HG02981 (cell line): ENCODE measurements at regions not wholly inside any gene's neighbourhood (a gene's known extent, or its start where the extent isn't known, plus 50 kb on each side); places are given as distances from the start of the nearest gene placed in this dataset.
"Not testable (repeated sequence)": the region's sequence is repeated elsewhere in the genome, so short reads cannot be mapped to it uniquely, and the experiment has no call there.

Experiments used
- ATAC-seq: cut with Tn5 transposase; IDR thresholded peaks from one replicate; pipeline ENCODE4 v1.9.1; 2021; ENCODE audit warnings: mild to moderate bottlenecking, moderate library complexity; ENCODE audit not compliant: unreplicated experiment

- no peak for ATAC-seq
Observed at GRCh38 chr10:10017716-10018115, 1000.0 kb upstream of the CELF2 start.

GRCh38 chr10:10020945-10021344 is 996.7 kb upstream of the CELF2 start:
- no peak for ATAC-seq

GRCh38 chr10:10032991-10033390 is 984.7 kb upstream of the CELF2 start:
- no peak for ATAC-seq

- no peak for ATAC-seq
Observed at GRCh38 chr10:10038348-10038747, 979.3 kb upstream of the CELF2 start.

- ATAC-seq, result no peak
Observed at GRCh38 chr10:10039595-10039994, 978.1 kb upstream of the CELF2 start.

GRCh38 chr10:10043083-10043482 is 974.6 kb upstream of the CELF2 start:
- ATAC-seq, result no peak

GRCh38 chr10:10044922-10045764 is 972.5 kb upstream of the CELF2 start:
- ATAC-seq, result no peak

GRCh38 chr10:10045765-10046028 is 972.0 kb upstream of the CELF2 start:
- ATAC-seq, result no peak

- no peak for ATAC-seq
Observed at GRCh38 chr10:10047426-10047825, 970.2 kb upstream of the CELF2 start.

GRCh38 chr10:10053051-10053450 is 964.6 kb upstream of the CELF2 start:
- no peak for ATAC-seq

GRCh38 chr10:10054466-10054865 is 963.2 kb upstream of the CELF2 start:
- no peak for ATAC-seq

- no peak for ATAC-seq
Observed at GRCh38 chr10:10055656-10056442, 961.8 kb upstream of the CELF2 start.

GRCh38 chr10:10056961-10057360 is 960.7 kb upstream of the CELF2 start:
- ATAC-seq, result no peak

- no peak for ATAC-seq
Observed at GRCh38 chr10:10067644-10068043, 950.0 kb upstream of the CELF2 start.

GRCh38 chr10:10074847-10075246 is 942.8 kb upstream of the CELF2 start:
- not testable (repeated sequence) for ATAC-seq

- ATAC-seq, result no peak
Observed at GRCh38 chr10:10078446-10078845, 939.2 kb upstream of the CELF2 start.

- ATAC-seq, result no peak
Observed at GRCh38 chr10:10092581-10092980, 925.1 kb upstream of the CELF2 start.

GRCh38 chr10:10093021-10093420 is 924.7 kb upstream of the CELF2 start:
- ATAC-seq, result no peak

- ATAC-seq, result no peak
Observed at GRCh38 chr10:10094691-10095090, 923.0 kb upstream of the CELF2 start.

GRCh38 chr10:10096296-10096695 is 921.4 kb upstream of the CELF2 start:
- ATAC-seq, result no peak

GRCh38 chr10:10096898-10097297 is 920.8 kb upstream of the CELF2 start:
- ATAC-seq, result no peak

- ATAC-seq, result no peak
Observed at GRCh38 chr10:10101106-10101505, 916.6 kb upstream of the CELF2 start.
